NB4 (cell line): ENCODE measurements at regions not wholly inside any gene's neighbourhood (a gene's known extent, or its start where the extent isn't known, plus 50 kb on each side); places are given as distances from the start of the nearest gene placed in this dataset.

Source experiments
- MYC ChIP-seq: IDR thresholded peaks from 2 replicates; pipeline ENCODE4 v1.6.1; 2011; ENCODE audit warnings: low read depth, low read length
- POLR2A ChIP-seq: IDR thresholded peaks from 2 replicates; pipeline ENCODE4 v1.6.1; 2011; ENCODE audit warnings: mild to moderate bottlenecking; ENCODE audit not compliant: insufficient read length; ENCODE audit errors: extremely low read depth
- TF ChIP-seq, protein P1 (sequence below): IDR thresholded peaks from one replicate; pipeline ENCODE4 v1.5.1; 2012; ENCODE audit warnings: low read depth, low read length
- TF ChIP-seq, protein P2 (sequence below): IDR thresholded peaks from 2 replicates; pipeline ENCODE4 v1.6.1; 2011; ENCODE audit warnings: low read depth, low read length

DNA sequence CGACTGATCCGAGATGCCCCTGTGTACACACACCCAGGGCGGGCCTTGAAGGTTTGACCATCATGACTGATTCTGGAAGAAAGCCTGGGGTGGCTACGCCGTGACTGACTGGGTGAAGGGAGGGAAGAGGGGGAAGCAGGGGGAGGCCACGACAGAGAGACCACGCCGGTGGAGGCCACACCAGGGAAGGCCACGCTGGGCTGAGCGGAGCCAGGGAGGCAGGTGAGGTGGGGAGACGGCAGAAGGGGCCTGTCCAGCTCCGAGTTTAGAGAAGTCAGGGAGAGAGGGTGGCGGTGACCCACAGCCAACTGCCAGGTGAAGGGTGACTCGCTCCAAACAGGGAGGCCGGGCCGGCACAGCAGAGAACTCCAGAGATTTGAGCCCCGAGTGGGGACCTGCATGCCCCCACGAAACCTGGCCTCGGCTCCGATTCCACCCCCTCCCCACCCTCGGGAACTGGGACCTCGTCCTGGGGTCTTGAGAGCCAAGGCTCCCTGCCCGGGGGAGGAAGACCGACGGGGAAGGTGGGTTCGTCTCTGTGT lies 102.6 kb downstream of the PTPRS start:
- TF ChIP-seq, protein P1, sequence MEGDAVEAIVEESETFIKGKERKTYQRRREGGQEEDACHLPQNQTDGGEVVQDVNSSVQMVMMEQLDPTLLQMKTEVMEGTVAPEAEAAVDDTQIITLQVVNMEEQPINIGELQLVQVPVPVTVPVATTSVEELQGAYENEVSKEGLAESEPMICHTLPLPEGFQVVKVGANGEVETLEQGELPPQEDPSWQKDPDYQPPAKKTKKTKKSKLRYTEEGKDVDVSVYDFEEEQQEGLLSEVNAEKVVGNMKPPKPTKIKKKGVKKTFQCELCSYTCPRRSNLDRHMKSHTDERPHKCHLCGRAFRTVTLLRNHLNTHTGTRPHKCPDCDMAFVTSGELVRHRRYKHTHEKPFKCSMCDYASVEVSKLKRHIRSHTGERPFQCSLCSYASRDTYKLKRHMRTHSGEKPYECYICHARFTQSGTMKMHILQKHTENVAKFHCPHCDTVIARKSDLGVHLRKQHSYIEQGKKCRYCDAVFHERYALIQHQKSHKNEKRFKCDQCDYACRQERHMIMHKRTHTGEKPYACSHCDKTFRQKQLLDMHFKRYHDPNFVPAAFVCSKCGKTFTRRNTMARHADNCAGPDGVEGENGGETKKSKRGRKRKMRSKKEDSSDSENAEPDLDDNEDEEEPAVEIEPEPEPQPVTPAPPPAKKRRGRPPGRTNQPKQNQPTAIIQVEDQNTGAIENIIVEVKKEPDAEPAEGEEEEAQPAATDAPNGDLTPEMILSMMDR, result no peak
- TF ChIP-seq POLR2A, result no peak
- TF ChIP-seq, protein P2, sequence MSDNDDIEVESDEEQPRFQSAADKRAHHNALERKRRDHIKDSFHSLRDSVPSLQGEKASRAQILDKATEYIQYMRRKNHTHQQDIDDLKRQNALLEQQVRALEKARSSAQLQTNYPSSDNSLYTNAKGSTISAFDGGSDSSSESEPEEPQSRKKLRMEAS, result no peak
- no peak for TF ChIP-seq MYC
